CD4-positive, alpha-beta T cell treated with Interleukin-1 beta for 1 hour (primary cell): ENCODE measurements at regions not wholly inside any gene's neighbourhood (a gene's known extent, or its start where the extent isn't known, plus 50 kb on each side); places are given as distances from the start of the nearest gene placed in this dataset.
"Not testable (repeated sequence)": the region's sequence is repeated elsewhere in the genome, so short reads cannot be mapped to it uniquely, and the experiment has no call there.

Source experiments
- DNase-seq, 2 donors: peaks; one replicate each; pipeline ENCODE4 v3.0.0-alpha.2; 2020 to 2022

DNA sequence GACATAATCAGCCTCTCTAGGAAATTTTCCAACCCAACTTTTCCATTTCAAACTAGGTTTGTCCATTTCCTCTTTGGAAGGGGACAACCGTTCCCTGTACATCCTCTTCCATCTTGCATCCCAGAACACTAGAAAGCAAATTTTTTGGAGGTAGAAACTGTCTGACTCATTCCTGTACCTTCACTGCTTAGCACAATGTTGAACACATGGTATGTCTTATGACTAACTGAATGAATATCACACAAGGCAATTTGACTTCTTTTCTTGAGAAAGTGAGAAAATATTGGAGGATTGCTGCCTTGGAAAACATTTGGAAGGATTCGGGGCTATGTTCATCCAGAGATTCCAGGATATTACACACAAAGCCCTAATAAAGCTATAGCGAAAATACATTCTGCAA, 289.1 kb downstream of the FGFR2 start:
- DNase-seq, result no peak

- no peak for DNase-seq
Observed at GRCh38 chr10:121310151-121310711, 288.0 kb downstream of the FGFR2 start.

- DNase-seq, result no peak
Observed at GRCh38 chr10:121311812-121312443, 286.3 kb downstream of the FGFR2 start.

DNA sequence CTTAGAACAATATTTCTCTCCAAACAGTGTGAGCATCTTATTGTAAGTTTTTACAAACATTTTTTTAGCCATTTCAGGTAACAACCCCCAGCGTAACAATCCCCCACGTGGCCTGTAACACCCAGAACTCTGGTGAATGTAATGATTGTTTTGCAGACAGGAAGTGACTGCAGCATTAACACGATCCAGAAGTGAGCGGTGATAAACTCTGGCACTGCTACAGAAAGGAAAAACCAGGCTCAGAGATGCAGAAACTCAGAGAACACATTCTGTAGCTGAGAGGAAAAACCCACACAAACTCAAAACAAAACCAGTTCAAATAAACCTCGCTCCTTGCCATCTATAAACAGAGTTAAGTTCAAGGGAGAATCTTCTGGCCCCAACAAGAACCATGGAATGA, 285.7 kb downstream of the FGFR2 start:
- DNase-seq, result no peak

DNA sequence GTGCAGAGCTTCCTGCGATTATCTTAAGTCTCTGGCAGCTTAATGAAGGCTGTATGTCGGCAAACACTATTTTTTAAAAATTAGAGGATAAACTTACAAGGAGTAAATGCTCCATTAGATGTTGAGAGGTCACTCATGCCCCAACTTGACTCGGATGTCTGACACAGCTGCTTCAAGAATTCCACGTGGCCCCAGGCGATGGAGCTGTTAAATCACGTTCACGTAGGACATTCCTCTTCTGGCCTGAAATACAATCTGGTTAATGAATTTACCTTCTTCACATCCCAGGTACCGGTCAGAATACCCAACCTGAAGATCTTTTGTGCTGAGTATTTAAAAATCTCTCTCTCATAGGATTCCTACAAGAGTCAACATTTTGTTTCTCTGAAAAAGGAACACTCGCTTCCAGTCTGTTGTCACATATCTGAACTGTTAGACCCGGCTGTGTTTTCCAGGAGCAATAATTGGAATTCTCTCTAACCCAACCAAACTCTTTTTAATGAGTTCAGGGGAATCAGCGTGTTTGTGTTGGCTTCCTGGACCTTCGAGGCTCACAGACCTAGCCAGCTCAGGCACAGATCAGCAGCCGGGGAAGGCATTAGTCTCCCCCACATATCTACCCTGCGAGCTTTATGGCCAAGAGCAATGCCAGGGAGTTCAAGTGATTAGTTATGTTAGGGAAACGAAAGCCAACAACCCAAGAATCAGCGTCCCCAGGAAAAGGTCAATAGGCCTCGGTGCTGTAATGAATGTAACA, 284.9 kb downstream of the FGFR2 start:
- no peak for DNase-seq

GRCh38 chr10:121316432-121316831, 281.8 kb downstream of the FGFR2 start:
- no peak for DNase-seq

DNA sequence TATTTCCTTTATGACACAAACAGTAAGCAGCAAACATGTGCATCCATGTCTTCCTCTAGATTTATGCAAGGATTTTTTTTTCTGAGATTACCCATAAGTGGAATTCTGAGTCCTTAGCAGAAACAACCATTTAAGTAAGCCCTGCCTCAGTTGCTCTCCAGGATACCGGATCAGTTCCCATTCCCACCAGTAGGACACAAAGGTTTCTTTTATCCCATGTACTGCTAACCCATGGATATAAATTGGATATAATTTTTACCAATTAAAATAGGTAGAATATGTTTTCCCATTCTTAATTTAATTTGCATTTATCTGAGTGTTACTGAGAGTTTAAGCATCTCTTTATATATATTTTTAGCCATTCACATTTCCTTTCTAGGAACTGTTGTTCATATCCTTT, 280.9 kb downstream of the FGFR2 start:
- DNase-seq, result no peak

DNA sequence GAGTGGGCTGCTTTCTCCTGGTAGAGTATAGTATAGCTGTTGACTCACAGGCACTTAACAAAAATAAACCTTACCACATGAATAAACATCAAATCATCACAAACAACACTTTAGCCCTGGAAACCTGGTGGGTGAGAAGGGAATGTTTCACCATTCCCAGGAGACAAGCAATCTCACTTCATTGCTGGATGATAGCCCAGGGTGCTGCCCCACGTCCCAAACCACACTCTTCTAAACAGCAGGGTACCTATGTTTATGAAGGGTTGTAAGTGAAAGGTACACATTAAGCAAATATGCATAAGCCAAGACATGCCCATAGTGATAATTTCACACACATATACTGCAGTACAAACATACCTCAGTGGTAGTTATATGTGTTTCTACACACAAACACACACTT, 276.2 kb downstream of the FGFR2 start:
- no peak for DNase-seq

DNA sequence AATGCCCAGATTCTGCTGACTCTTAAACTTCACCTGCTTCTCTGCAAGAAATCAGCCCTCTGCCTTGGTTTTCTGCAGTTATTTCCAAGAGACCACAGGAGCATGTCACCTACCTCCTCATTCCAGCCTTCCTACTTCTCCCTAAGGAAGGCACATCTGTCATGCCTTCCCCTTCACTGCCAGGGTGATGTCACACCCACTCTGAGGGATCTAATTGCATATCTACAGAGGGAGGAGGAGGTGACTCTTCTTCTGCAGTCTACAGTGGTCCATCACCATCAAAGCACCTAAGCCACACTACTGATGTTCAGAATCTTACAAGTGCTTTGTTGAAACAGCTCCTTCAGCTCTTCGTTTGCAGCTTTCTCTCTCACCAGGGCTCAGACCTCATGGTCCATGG, 275.5 kb downstream of the FGFR2 start:
- no peak for DNase-seq

DNA sequence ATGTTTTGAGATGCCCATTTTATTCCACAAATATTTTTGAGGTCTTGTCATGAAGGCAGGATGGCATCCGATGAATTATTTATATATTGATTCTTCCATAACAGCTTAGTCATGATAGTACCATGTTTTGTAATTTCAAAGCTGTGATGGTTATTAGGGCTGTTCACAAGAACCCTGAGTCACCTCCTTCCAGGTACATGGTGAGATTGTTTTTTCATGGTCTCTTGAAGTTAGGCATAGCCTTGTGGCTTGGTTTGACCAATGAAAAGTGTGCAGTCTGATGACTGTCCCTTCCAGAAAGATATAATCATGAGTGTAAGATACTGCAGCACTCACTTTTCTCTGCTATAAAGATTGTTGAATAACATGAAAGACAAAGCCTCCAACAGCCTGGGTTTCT, 274.8 kb downstream of the FGFR2 start:
- no peak for DNase-seq

GRCh38 chr10:121324678-121325213, 273.5 kb downstream of the FGFR2 start:
- no peak for DNase-seq

DNA sequence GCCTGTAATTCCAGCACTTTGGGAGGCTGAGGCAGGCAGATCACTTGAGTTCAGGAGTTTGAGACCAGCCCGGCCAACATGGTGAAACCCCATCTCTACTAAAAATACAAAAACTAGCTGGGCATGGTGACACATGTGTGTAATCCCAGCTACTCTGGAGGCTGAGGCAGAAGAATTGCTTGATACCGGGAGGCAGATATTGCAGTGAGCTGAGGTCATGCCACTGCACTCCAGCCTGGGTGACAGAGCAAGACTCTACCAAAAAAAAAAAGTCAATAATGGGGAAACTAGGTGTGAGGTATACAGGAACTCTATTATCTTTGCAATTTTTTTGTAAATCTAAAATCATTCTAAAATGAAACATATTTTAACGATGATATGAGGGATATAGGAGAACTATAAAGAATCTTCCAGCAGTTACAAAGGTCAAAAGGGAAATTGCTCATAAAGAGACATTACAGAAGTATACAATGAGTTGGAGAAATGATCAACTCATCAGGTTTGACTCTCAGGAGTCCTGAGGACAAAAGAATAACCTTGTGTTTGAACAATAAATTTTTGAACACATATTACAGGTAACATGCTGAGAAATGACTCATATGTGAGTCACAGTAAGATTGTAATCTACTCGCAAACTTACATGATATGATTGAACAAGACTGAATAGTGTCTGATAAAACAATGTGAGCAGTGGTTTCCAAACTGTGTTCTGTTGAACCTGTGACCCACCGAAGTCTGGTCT, 272.6 kb downstream of the FGFR2 start:
- DNase-seq, result no peak

DNA sequence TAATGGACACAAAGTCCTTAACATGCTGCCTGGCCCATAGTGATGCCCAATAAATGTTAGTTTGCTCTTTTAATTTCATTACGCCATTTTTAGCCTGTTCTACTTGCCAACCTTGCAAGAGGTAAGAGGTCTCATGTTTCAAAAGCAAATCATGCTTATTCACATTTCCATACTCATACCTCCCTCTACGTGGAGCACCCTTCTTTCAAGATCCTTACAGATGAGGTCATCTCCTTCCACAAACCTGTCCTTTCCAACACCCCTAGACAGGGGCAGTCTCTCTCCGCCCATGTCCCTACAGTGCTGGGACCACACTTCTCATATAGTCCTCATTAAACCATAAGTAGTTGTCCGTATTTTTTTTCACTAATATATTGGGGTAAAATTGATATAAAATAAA, 271.3 kb downstream of the FGFR2 start:
- DNase-seq, result no peak

- no peak for DNase-seq
Observed at GRCh38 chr10:121327727-121328126, 270.5 kb downstream of the FGFR2 start.

DNA sequence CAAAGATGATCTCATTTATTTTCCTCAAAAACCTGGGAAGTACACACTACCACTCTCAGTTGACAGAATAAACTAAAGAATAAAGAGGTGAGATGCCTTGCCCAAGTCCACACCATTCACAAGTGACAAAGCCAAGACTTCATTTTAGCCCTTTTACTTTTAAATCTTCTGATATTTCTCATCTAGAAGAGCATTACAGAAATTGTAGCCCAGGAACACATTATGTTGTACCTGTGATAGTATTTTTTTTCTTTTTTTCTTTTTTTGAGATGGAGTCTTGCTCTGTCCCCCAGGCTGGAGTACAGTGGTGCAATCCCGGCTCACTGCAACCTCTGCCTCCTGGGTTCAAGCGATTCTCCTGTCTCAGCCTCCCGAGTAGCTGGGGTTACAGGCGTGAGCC, 268.6 kb downstream of the FGFR2 start:
- not testable (repeated sequence) for DNase-seq

- DNase-seq, result no peak
Observed at GRCh38 chr10:121330563-121330962, 267.7 kb downstream of the FGFR2 start.

DNA sequence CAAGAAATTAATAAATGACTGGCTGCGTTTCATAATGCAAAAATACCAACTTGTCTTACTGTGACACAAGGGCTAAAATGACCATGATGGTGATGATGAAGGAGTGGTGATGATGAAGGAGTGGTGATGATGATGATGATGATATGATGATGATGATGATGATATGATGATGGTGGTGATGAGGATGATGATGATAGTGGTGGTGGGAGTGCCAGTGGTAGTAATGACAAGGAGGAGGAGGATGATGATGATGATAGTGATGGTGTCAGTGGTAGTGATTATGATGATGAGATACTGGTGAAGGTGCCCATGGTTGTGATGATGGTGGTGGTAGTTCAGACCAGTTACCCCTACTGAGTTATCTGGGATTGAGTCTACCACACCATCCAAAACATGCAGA, 265.9 kb downstream of the FGFR2 start:
- DNase-seq, result no peak

DNA sequence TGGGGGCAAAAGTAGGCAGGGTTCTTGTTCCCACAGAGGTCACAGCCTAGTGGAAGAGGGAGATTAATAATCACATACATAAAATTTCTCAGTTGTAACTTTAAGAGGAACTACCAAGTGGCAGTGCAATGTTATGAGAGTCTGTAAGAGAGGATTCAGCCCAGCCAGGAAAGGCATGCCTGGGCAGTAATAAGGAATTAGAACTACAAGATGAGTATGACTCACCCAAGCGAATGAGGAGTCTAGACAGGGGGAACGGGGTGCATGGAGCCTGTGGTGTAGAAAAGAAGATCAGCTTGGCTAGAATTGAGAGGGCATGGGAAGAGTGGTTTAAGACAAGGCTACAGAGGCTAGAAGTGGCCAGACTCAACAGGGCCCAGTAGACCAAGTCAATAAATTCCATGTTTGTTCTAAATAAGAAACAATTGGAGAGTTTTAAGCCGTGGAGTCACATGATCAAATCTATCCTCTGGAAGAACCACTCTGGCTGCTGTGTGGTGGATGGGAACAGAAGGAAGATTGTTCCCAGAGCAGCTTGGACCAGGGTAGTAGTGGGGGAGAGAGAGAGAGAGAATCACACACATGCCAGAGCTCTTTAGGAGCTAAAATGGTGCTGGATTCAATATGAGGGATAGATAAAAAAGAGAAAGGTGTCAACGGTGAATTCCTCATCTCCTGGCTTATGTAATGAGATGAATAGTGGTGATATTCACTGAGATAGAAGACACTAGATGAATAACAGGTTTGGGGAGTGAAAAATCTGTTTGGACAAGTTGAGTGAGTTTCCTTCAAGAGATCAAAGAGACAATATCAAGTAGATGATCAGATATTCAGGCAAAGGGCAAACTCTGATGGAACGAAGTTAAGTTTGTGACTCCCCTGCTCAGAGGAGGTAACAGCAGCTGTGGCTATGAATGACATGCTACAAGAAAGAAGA, 265.1 kb downstream of the FGFR2 start:
- DNase-seq, result no peak

GRCh38 chr10:121335386-121335925, 262.8 kb downstream of the FGFR2 start:
- no peak for DNase-seq

DNA sequence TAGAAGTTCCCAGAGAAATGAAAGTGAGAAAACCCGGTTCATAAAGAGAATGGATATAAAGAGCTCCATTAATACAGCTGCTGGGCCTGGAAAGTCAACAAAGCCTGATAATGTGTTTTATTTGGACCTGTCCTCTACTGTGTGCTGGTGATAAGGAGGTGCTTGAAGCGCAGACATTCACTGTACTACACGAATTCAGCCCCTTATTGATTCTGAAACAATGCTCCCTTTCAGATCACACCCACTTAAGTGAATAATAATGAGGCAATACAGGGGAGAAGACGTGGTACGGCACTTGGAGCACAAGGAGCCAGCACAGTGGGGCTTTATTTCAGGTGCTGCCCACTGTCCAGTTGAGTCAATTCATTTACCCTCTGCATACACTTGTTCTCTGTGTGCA, 260.8 kb downstream of the FGFR2 start:
- DNase-seq, result no peak

DNA sequence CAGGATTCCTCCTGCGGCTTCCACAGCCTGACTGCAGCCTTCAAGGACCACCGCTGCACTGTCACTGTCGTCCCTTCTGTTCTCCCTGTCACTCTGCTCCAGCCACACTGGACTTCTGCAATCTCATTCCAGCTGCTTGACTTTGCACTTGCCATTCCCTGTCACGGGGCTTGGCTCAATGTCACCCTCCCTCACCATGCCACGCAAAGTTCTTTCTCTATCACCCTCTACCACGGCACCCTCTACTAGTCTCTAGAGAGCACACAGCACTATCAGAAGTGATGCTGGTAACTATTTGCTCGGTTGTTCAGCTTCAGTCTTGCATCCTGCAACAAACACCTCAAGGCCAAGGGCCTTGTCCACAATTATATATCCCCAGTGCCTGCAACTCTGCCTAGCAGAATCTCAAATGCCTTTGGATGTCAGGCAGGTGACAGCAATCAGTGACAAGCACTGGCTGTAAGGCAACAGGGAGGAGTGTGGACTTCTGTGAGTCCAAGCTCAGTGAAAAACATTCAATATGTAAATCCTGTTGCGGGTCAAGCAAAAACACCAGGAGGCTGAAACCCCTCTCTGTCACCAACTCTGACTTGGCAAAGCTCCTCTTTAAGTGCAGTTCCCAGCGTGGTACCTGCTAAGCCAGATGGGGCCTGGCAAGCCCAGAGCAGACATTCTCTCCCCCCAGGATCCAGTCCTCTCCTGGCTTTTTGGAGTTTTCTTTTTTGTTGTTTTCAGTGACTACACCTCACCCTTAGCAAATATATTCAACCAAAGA, 259.9 kb downstream of the FGFR2 start:
- no peak for DNase-seq
